K562 (cell line): ENCODE measurements at regions not wholly inside any gene's neighbourhood (a gene's known extent, or its start where the extent isn't known, plus 50 kb on each side); places are given as distances from the start of the nearest gene placed in this dataset.

Experiments used
- ATAC-seq: fragments of 200-7000 bp; cut with Tn5 transposase; 3 replicates; pipeline ENCODE4 v1.9.1; 2020; ENCODE audit warnings: moderate library complexity
- BruUV-seq: library from RNA; stranded (reverse); fragments of 400-500 nt; replicated peaks from 2 replicates; lab custom pipeline; 2021; lab: Mats Ljungman, UMichigan
- CTCF ChIA-PET: fragments of 300-600 bp; formaldehyde crosslinking; extraction: SDS; loops from one replicate; lab custom pipeline; 2021; ENCODE audit warnings: low intra/inter-chr PET ratio; lab: Yijun Ruan, JAX
- POLR2A ChIA-PET: fragments of 300-600, 350-650 bp; sonication (Branson Sonifier 250); formaldehyde crosslinking; extraction: SDS; loops from one replicate; lab custom pipeline; 2021; ENCODE audit warnings: antibody characterized with exemption, inconsistent platforms; lab: Yijun Ruan, JAX
- DNase-seq, 4 experiments: peaks; one replicate each; pipeline versions ENCODE4 v3.0.0 to v3.0.0-alpha.2; 2011 to 2018; ENCODE audit warnings: low spot score in 3 of 4, mixed read lengths in 3 of 4; ENCODE audit errors: extremely low read depth in 1 of 4
- FAIRE-seq: peaks from 2 replicates; lab custom pipeline; 2011; peaks lifted over from hg19 to GRCh38; lab: Jason Lieb, UNC
- H2AFZ ChIP-seq: 2 replicates; pipeline ENCODE4 v1.6.0; 2011; ENCODE audit warnings: low read depth, low read length, control low read depth, inconsistent platforms
- H3K27ac ChIP-seq: fragments of 200-600 bp; 3 replicates; pipeline ENCODE4 v1.8.0; 2011; ENCODE audit warnings: low read depth, mild to moderate bottlenecking, control low read depth, inconsistent platforms, low read length, moderate library complexity, mixed read lengths; ENCODE audit errors: extremely low read depth
- H3K27me3 ChIP-seq, 2 experiments: fragments of 300-600 bp in 1 of 2; 2 replicates in 1 of 2; 3 replicates in 1 of 2; pipeline versions ENCODE4 v1.6.0 to v1.8.0; 2011; ENCODE audit warnings: inconsistent platforms in 2 of 2, low read length in 2 of 2, mild to moderate bottlenecking in 1 of 2, mixed read lengths in 1 of 2, moderate library complexity in 1 of 2; ENCODE audit not compliant: control insufficient read depth in 2 of 2, insufficient read depth in 2 of 2
- H3K36me3 ChIP-seq: fragments of 300-600 bp; 3 replicates; pipeline ENCODE4 v1.8.0; 2011; ENCODE audit warnings: mild to moderate bottlenecking, low read length, inconsistent platforms; ENCODE audit not compliant: control insufficient read depth, insufficient read depth
- H3K4me1 ChIP-seq, 2 experiments: fragments of 200-600 bp in 1 of 2; replicated peaks in 1 of 2; 2 replicates in 1 of 2; 3 replicates in 1 of 2; pipeline versions ENCODE4 v1.5.1 to v1.8.0; 2011; ENCODE audit warnings: inconsistent platforms in 2 of 2, low read length in 2 of 2, mild to moderate bottlenecking in 1 of 2, mixed read lengths in 1 of 2, moderate library complexity in 1 of 2; ENCODE audit not compliant: control insufficient read depth in 2 of 2, insufficient read depth in 2 of 2
- H3K4me2 ChIP-seq: 2 replicates; pipeline ENCODE4 v1.6.1; 2011; ENCODE audit warnings: low read length, control low read depth, inconsistent platforms, mixed read lengths; ENCODE audit not compliant: insufficient read depth
- H3K4me3 ChIP-seq: fragments of 200-600 bp; sonication (generic), shearing (Covaris generic); 2 replicates; pipeline ENCODE4 v1.5.1; 2016; ENCODE audit warnings: control low read depth, inconsistent platforms
- H3K79me2 ChIP-seq: fragments of 200-600 bp; 3 replicates; pipeline ENCODE4 v1.8.0; 2011; ENCODE audit warnings: low read length, inconsistent platforms; ENCODE audit not compliant: control insufficient read depth, insufficient read depth
- H3K9ac ChIP-seq, 2 experiments: 2 replicates each; pipeline versions ENCODE4 v1.6.0 to v1.6.1; 2011; ENCODE audit warnings: low read depth in 2 of 2, low read length in 2 of 2, control low read depth in 1 of 2, inconsistent platforms in 1 of 2, mild to moderate bottlenecking in 1 of 2, mixed read lengths in 1 of 2; ENCODE audit not compliant: insufficient read depth in 1 of 2
- H3K9me1 ChIP-seq: one replicate; pipeline ENCODE4 v1.6.0; 2011; ENCODE audit warnings: inconsistent platforms, mild to moderate bottlenecking, low read length, moderate library complexity; ENCODE audit not compliant: control insufficient read depth, insufficient read depth
- H3K9me3 ChIP-seq: replicated peaks from 2 replicates; pipeline ENCODE4 v1.5.1; 2011; ENCODE audit warnings: low read depth, low read length, inconsistent platforms; ENCODE audit not compliant: control insufficient read depth, insufficient read depth
- H4K20me1 ChIP-seq: replicated peaks from 2 replicates; pipeline ENCODE4 v1.6.1; 2011; ENCODE audit warnings: low read length, inconsistent platforms, mixed read lengths; ENCODE audit not compliant: control insufficient read depth, insufficient read depth
- CBX1 ChIP-seq: sonication (generic); IDR thresholded peaks from 2 replicates; pipeline ENCODE4 v1.6.1; 2016; ENCODE audit warnings: antibody characterized with exemption, low read depth, mild to moderate bottlenecking
- ID3 ChIP-seq, 2 experiments: fragments of 250-450 bp in 1 of 2; fragments of 450-650 bp in 1 of 2; sonication (Bioruptor Pico) in 1 of 2; IDR thresholded peaks; 2 replicates each; pipeline versions ENCODE4 v1.6.1 to v1.8.0; 2016 to 2021; ENCODE audit warnings: mild to moderate bottlenecking in 2 of 2, moderate library complexity in 2 of 2, missing compliant biosample characterization in 1 of 2, missing genetic modification characterization in 1 of 2
- SRSF3 ChIP-seq: fragments of 200-400 bp; formaldehyde crosslinking; IDR thresholded peaks from 2 replicates; pipeline ENCODE4 v1.6.1; 2016; ENCODE audit warnings: mild to moderate bottlenecking, low read length, moderate library complexity; ENCODE audit not compliant: insufficient read depth
- ZBTB17 ChIP-seq: fragments of 450-650 bp; formaldehyde crosslinking; IDR thresholded peaks from 2 replicates; pipeline ENCODE4 v1.4.0; 2020; ENCODE audit warnings: mild to moderate bottlenecking
- ZNF12 ChIP-seq: sonication (generic); formaldehyde crosslinking; IDR thresholded peaks from 2 replicates; pipeline ENCODE4 v1.4.0; 2020; ENCODE audit warnings: mild to moderate bottlenecking, missing genetic modification reagents
- WGBS: fragments of 100-300 bp; shearing (Covaris generic); methylation state at CpG from one replicate; pipeline ENCODE4 v1.1.6; 2016; ENCODE audit warnings: low coverage, mixed read lengths; ENCODE audit not compliant: insufficient coverage; ENCODE audit errors: missing lambda C conversion rate; 5-methylcytosine and 5-hydroxymethylcytosine counted together
- in situ Hi-C: fragments of 300-500 bp; cut with MboI; formaldehyde crosslinking; loops from 4 replicates; pipeline ENCODE4 v1.15.0; 2018; ENCODE audit warnings: inconsistent platforms, mixed read lengths
- intact Hi-C: fragments of 100-400 bp; cut with micrococcal nuclease; formaldehyde crosslinking; loops from 2 replicates; pipeline ENCODE4 v1.14.2; 2022

DNA sequence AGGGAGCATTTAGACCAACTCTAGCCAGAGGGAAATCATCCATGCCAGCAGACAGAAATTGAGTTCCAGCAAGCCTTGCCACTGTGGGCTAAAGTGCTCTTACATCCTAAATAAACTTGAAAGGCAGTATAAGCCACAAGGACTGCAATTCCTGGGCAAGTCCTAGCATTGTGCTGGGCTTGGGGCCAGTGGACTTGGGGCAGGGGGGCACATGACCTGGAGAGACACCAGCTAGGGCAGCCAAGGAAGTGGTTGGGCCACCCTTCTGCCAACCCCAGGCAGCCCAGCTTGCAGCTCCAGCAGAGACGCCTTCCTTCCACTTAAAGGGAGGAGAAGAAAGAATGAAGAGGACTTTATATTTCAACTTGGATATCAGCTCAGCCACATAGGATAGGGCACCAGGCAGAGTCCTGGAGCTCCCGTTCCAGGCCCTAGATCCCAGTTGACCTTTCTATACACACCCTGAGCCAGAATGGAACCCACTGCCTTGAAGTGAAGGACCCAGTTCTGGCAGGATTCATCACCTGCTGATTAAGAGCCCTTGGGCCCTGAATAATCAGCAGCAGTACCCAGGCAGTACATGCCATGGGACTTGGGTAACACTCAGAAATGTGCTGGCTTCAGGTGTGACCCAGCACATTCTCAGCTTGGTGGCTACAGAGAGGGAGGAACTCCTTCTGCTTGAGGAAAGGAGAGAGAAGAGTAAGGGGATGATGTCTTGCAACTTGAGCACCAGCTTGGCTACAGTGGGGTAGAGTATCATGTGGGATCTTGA is 153.0 kb downstream of the GNAI1 start:
- intact Hi-C loops (no loop called here), in situ Hi-C loops (no loop called here)
- no peaks in the 10 kb centered on the region for H3K36me3 ChIP-seq
- no peak for TF ChIP-seq SRSF3
- TF ChIP-seq ID3 (CRISPR knock-in tag; IDR thresholded peaks at IDR 0.05) = no peak
- no peak for TF ChIP-seq ID3 (tag; IDR thresholded peaks at IDR 0.05)
- no peak for TF ChIP-seq ZNF12 (CRISPR knock-in tag)
- TF ChIP-seq CBX1 = no peak
- no peak for TF ChIP-seq ZBTB17
- 0% methylated on average over 2 of the region's 2 CpGs for WGBS
- H3K9me3 ChIP-seq = no peaks in the 10 kb centered on the region; the same call in 1 of the 2 replicates
- H3K27me3 ChIP-seq = no peaks in the 10 kb centered on the region
- no peaks in the 10 kb centered on the region for H3K79me2 ChIP-seq
- no peak overlapping the region for H3K27ac ChIP-seq
- no peaks in the 10 kb centered on the region for H3K9me1 ChIP-seq
- no peaks in the 10 kb centered on the region for H4K20me1 ChIP-seq
- DNase-seq = no peak
- no peak for ATAC-seq
- BruUV-seq = no TSS peak
- H3K4me3 ChIP-seq = no peak overlapping the region
- H3K4me2 ChIP-seq = no peak overlapping the region
- no peaks in the 10 kb centered on the region for H3K4me1 ChIP-seq
- no peak overlapping the region for H3K9ac ChIP-seq
- CTCF ChIA-PET = no interaction called here
- FAIRE-seq = no peak
- POLR2A ChIA-PET = no interaction called here
- H2AFZ ChIP-seq = no peak overlapping the region
